GM21360 (cell line): ENCODE measurements at regions not wholly inside any gene's neighbourhood (a gene's known extent, or its start where the extent isn't known, plus 50 kb on each side); places are given as distances from the start of the nearest gene placed in this dataset.

ENCODE experiments used
- ATAC-seq: cut with Tn5 transposase; IDR thresholded peaks from one replicate; pipeline ENCODE4 v1.9.1; 2021; ENCODE audit warnings: mild to moderate bottlenecking, moderate library complexity; ENCODE audit not compliant: unreplicated experiment

DNA sequence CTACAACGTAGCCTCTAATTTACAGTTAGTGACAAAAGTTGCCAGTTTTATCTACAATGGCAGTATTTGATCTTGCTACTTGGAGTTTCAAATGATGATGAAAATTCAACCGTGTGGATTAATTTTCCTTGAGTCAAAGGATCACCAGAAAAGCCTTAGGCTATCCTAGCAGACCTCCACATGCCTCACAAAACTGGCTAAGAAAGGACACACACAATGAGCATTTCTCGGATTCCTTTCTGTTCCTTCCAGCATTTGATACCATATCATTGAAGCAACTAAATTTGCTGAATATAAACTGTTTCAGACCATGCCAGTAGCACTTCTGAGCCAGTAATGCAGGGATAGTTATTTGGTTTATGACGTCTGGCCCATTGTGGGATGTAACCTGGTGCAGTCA, 587.4 kb upstream of the MDFIC2 start:
- ATAC-seq: no peak

- ATAC-seq: no peak
These were observed 577.6 kb upstream of the MDFIC2 start for GRCh38 chr3:70890020-70890394.

DNA sequence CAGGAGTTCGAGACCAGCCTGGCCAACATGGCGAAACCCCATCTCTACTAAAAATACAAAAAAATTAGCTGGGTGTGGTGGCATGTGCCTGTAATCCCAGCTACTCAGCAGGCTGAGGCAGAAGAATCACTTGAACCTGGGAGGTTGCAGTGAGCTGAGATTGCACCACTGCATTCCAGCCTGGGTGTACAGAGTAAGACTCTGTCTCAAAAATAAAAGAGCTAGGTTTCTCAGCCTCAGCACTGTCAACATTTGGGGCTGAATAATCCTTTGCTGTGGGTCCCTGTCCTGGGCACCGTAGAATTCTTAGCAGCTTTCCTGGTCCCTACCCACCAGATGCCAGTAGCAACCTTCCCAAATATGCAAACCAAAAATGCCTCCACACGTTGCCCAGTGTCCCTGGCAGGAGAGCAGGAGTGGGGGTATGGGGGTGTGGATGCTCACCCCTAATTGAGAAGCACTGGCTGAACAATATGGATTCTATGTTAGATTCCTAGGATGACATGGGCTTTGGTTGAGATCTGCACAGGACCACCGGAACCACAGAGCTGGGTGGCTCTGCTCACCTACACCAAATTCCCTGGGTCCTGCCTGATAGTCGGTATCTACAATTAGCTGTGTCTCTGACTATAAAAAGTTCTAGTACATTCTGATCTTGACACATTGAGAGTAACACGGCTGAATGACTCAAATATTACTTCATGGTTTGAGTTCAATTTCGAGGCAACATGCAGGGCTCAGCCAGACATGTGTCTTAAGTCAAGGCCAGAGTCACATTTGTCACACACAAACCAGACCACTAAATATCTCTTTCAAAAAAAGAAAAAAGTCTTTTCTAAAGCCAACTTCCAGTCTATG, 577.0 kb upstream of the MDFIC2 start:
- ATAC-seq: no peak

GRCh38 chr3:70885636-70886035, 573.2 kb upstream of the MDFIC2 start:
- ATAC-seq: no peak

DNA sequence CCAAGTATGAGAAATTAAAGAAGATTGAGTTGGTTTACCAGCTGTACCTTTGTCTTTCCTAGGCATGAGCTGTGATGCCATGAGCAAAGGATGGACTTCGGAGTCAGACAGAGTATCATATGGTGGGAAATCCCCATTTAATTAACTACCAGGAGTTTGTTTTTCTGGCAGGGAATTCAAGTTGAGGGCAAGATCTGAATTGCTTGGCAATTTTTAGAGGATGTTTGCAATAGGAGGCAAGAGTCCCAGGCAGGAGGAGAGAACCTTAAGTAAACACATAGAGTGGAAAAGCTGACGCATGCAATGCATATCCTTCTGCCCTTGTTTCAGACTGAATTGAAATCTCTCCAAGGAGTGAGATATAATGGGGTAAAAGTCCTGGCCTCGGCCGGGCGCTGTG, 569.7 kb upstream of the MDFIC2 start:
- no peak for ATAC-seq

GRCh38 chr3:70880421-70880820, 568.0 kb upstream of the MDFIC2 start:
- ATAC-seq: no peak

GRCh38 chr3:70876154-70876553, 563.7 kb upstream of the MDFIC2 start:
- ATAC-seq: no peak

DNA sequence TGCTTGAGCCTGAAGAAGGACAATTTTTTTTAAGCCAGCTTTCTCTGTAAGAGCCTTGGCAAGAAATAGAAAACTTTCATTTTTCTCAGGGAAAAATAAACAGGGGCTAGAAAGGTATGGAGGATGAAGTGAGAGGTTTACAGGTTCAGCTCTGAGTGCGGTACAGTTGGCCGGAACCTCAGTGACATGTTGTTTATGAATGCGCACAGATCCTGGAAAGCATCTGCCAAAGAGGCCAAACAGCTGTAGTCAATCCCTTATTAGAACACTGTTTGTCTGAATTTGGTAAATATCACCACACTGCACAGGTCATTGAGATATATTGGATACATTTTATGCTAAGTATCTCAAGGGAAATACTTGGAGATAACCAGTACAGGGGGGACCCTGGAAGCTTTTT, 561.8 kb upstream of the MDFIC2 start:
- ATAC-seq: no peak

GRCh38 chr3:70873686-70874085, 561.2 kb upstream of the MDFIC2 start:
- no peak for ATAC-seq

GRCh38 chr3:70871909-70872656, 559.6 kb upstream of the MDFIC2 start:
- no peak for ATAC-seq

- ATAC-seq: no peak
These were observed 558.1 kb upstream of the MDFIC2 start for GRCh38 chr3:70870576-70870975.

GRCh38 chr3:70868561-70868960, 556.1 kb upstream of the MDFIC2 start:
- ATAC-seq: no peak

GRCh38 chr3:70863049-70863448, 550.6 kb upstream of the MDFIC2 start:
- ATAC-seq: no peak

DNA sequence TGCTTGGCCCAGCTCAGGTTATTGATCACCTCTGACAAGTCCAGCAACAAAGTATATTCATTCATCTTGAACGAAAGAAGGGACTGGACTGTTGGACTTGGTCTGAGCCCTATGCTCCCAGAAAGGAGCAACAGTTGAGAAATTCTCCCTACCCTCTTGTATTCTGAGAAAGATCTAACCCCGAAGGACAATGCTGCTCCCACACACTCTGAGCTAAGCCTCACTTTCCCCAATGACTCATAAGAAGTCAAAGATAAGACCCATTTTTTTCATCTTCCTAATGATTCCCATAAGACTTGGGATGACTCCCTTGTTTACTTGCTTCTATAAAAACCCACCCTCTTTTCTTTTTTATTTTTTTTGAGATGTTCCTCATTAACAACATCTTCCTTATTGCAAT, 549.4 kb upstream of the MDFIC2 start:
- no peak for ATAC-seq

DNA sequence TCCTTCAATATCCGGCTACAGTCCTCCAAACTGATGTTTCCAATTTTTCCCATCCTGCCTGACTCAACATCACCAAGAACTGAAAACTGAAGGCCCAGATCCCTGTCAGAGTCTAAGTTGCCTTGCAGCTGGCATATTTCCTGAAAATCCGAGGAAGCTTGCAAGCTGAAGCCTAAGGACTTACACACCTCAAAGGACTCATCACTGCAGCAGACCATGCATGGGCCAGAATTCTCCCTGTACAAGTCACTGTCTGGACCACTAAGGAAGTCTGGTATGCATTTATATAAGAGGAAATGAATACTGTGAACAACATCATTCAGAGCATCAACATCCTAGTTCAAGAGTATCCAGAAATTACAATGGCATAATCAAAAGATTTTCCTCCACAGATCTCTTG, 548.8 kb upstream of the MDFIC2 start:
- ATAC-seq: no peak

- ATAC-seq: no peak
These were observed 545.5 kb upstream of the MDFIC2 start for GRCh38 chr3:70857916-70858315.

GRCh38 chr3:70856414-70857162, 544.1 kb upstream of the MDFIC2 start:
- no peak for ATAC-seq

GRCh38 chr3:70855149-70855548, 542.7 kb upstream of the MDFIC2 start:
- no peak for ATAC-seq

GRCh38 chr3:70854108-70854507, 541.7 kb upstream of the MDFIC2 start:
- ATAC-seq: no peak

DNA sequence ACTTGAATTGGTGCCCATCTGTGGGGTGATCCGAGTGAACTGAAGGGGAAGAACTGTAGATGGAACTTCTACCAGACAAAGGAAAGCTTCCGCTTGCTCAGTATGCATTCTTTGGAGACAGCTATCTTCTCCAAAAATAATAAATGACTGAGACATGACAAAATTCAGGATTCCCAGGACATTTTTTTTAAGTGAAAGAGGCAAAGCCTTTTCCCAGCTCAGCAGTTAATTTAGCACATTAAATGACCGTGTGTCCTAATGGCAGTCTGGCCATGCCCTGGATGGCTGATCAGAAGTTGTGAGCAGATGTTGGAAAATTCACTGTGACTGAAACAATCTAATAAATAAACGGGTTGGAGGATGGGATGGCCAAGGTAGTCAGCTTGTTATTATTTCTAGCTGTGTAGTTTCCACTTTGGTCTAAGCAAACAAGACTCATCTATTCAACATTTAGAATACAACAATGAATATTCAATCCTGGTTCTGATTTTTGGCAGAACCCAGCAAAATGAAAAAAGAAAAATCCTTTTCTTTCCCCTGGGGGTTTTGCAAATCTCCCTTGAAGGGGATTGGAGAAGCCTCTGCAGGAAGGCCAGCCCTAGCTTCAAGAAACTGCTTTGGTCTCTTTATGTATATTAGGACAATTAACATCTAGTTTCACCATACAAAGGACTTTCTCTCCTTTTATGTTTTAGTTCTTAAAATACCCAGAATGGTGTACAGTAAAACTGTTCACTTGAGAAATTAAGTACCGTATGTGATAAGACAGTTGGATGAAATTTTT, 540.9 kb upstream of the MDFIC2 start:
- ATAC-seq: no peak
